Gastrocnemius medialis (tissue), 4 donors: ENCODE measurements at regions not wholly inside any gene's neighbourhood (a gene's known extent, or its start where the extent isn't known, plus 50 kb on each side); places are given as distances from the start of the nearest gene placed in this dataset.

Experiments
- ATAC-seq, 2 donors: fragments of 150-250 bp; one replicate each; pipeline ENCODE4 v1.9.1; 2016
- DNase-seq, 2 donors: peaks; one replicate each; pipeline ENCODE4 v3.0.0-alpha.2; 2019
- H3K27ac ChIP-seq, 4 donors: fragments of 200-600 bp; sonication (generic); 1 replicate in 1 of 4; 2 replicates in 3 of 4; pipeline ENCODE4 v1.5.1; 2016 to 2018; ENCODE audit warnings: mild to moderate bottlenecking in 2 of 4, moderate library complexity in 1 of 4
- H3K27me3 ChIP-seq, 3 donors: fragments of 200-600 bp; sonication (generic) in 2 of 3; 1 replicate in 1 of 3; 2 replicates in 2 of 3; pipeline versions ENCODE4 v1.5.1 to v1.6.0; 2016 to 2019; ENCODE audit warnings: mild to moderate bottlenecking in 1 of 3, moderate library complexity in 1 of 3
- H3K36me3 ChIP-seq, 2 donors: fragments of 200-600 bp; sonication (generic) in 1 of 2; one replicate each; pipeline ENCODE4 v1.5.1; 2017 to 2018
- H3K4me1 ChIP-seq, 2 donors: fragments of 200-600 bp; sonication (generic) in 1 of 2; one replicate each; pipeline ENCODE4 v1.5.1; 2016 to 2017; ENCODE audit warnings: mild to moderate bottlenecking in 2 of 2
- H3K4me3 ChIP-seq, 4 donors: fragments of 200-600 bp; sonication (generic) in 3 of 4; 1 replicate in 1 of 4; 2 replicates in 3 of 4; pipeline ENCODE4 v1.5.1; 2016 to 2019; ENCODE audit warnings: mild to moderate bottlenecking in 2 of 4
- H3K9me3 ChIP-seq, 3 donors: fragments of 200-600 bp; sonication (generic) in 2 of 3; 1 replicate in 1 of 3; 2 replicates in 2 of 3; pipeline ENCODE4 v1.5.1; 2016 to 2019
- CTCF ChIP-seq, 5 experiments: fragments of 450-650 bp in 3 of 5; fragments of 200-600 bp in 2 of 5; sonication (generic) in 2 of 5; IDR thresholded peaks in 4 of 5; conservative IDR thresholded peaks in 1 of 5; 1 replicate in 4 of 5; 2 replicates in 1 of 5; pipeline ENCODE4 v1.5.1; 2016 to 2019; ENCODE audit warnings: antibody characterized with exemption in 5 of 5, mild to moderate bottlenecking in 3 of 5, moderate library complexity in 3 of 5
- POLR2A ChIP-seq, 2 donors: fragments of 450-650 bp; IDR thresholded peaks; one replicate each; pipeline ENCODE4 v1.6.1; 2017; ENCODE audit warnings: antibody characterized with exemption in 2 of 2, mild to moderate bottlenecking in 2 of 2, moderate library complexity in 2 of 2
- in situ Hi-C, 4 donors: fragments of 200-750 bp; cut with MboI; loops; one replicate each; pipeline versions ENCODE4 v1.15.0 to v1.8.0; 2017; ENCODE audit warnings: low sequenced_read_pairs in 4 of 4
- intact Hi-C: fragments of 100-400 bp; cut with DNase I; formaldehyde crosslinking; loops from one replicate; pipeline ENCODE4 v1.15.1; 2023; ENCODE audit warnings: low total_unique reads

GRCh38 chr4:189513421-189513820 is 427.3 kb upstream of the FRG1 start:
- no peak for ATAC-seq
- no peak overlapping the region for H3K27ac ChIP-seq
- no peak overlapping the region for H3K4me3 ChIP-seq
- no peaks in the 10 kb centered on the region for H3K36me3 ChIP-seq
- in situ Hi-C loops (no loop called here), intact Hi-C loops (no loop called here)
- no peaks in the 10 kb centered on the region for H3K27me3 ChIP-seq
- no peak for DNase-seq
- TF ChIP-seq POLR2A (IDR thresholded peaks at IDR 0.05): no peak
- no peak for TF ChIP-seq CTCF (IDR thresholded peaks at IDR 0.05 in 4 of 5, conservative IDR thresholded peaks at IDR 0.05 in 1 of 5)
- no peaks in the 10 kb centered on the region for H3K4me1 ChIP-seq
- no peaks in the 10 kb centered on the region for H3K9me3 ChIP-seq

DNA sequence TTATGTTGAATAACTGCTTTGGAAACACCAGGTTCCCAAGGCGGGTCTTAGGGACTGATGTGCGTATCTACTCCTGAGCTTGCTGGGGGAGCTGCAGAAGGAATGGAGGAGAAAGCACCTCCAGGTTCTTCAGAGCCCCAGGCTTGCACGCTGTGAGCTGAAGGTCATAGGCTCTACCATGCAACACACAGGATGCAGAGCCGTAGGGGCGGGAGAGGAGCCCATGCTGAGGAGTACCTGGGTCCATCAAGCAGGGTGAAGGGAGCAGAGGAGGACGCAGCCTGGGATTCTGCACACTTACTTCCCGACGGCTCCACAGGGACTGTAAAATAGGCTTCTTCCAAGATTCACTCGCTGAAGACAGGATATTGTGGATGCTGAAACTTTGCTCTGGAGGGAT is 426.5 kb upstream of the FRG1 start:
- H3K9me3 ChIP-seq: no peaks in the 10 kb centered on the region
- H3K27ac ChIP-seq: no peak overlapping the region
- DNase-seq (no peak), ATAC-seq (no peak)
- H3K4me1 ChIP-seq: no peaks in the 10 kb centered on the region
- no peaks in the 10 kb centered on the region for H3K27me3 ChIP-seq
- TF ChIP-seq POLR2A (IDR thresholded peaks at IDR 0.05) (no peak), CTCF (IDR thresholded peaks at IDR 0.05 in 4 of 5, conservative IDR thresholded peaks at IDR 0.05 in 1 of 5) (no peak)
- in situ Hi-C loops (no loop called here), intact Hi-C loops (no loop called here)
- no peak overlapping the region for H3K4me3 ChIP-seq
- no peaks in the 10 kb centered on the region for H3K36me3 ChIP-seq

- no peak for DNase-seq
- intact Hi-C loops: no loop called here
- TF ChIP-seq CTCF (IDR thresholded peaks at IDR 0.05 in 4 of 5, conservative IDR thresholded peaks at IDR 0.05 in 1 of 5): no peak
- no peak for TF ChIP-seq POLR2A (IDR thresholded peaks at IDR 0.05)
- no peaks in the 10 kb centered on the region for H3K27me3 ChIP-seq
- in situ Hi-C loops: no loop called here
- no peaks in the 10 kb centered on the region for H3K36me3 ChIP-seq
- no peak overlapping the region for H3K4me3 ChIP-seq
- no peak overlapping the region for H3K27ac ChIP-seq
- H3K4me1 ChIP-seq: no peaks in the 10 kb centered on the region
- no peak for ATAC-seq
- no peaks in the 10 kb centered on the region for H3K9me3 ChIP-seq
Measured at GRCh38 chr4:189516902-189517301, 423.8 kb upstream of the FRG1 start.

- in situ Hi-C loops: no loop called here
- intact Hi-C loops: no loop called here
- Histone ChIP-seq H3K36me3 (no peaks in the 10 kb centered on the region), H3K9me3 (no peaks in the 10 kb centered on the region), H3K4me1 (no peaks in the 10 kb centered on the region), H3K27me3 (no peaks in the 10 kb centered on the region), H3K27ac (no peak overlapping the region), H3K4me3 (no peak overlapping the region)
- no peak for ATAC-seq
- TF ChIP-seq POLR2A (IDR thresholded peaks at IDR 0.05) (no peak), CTCF (IDR thresholded peaks at IDR 0.05 in 4 of 5, conservative IDR thresholded peaks at IDR 0.05 in 1 of 5) (no peak)
- DNase-seq: no peak
Measured at GRCh38 chr4:189519186-189519585, 421.5 kb upstream of the FRG1 start.

DNA sequence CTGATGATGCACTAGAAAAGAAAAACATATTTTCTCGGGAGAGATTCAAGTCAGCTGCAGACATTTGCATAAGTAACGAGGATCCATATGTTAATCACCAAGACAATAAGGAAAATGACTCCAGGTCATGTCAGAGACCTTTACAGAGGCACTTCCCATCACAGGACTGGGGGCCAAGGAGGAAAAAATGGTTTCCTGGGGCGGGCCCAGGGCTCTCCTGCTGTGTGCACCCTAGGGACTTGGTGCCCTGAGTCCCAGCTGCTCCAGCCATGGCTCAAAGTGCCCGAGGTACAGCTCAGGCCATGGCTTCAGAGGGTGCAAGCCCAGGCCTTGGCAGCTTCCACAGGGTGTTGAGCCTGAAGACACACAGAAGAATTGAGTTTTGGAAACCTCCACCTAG is 415.4 kb upstream of the FRG1 start:
- Histone ChIP-seq H3K4me3 (no peak overlapping the region), H3K27ac (no peak overlapping the region), H3K4me1 (no peaks in the 10 kb centered on the region), H3K36me3 (no peaks in the 10 kb centered on the region), H3K9me3 (no peaks in the 10 kb centered on the region), H3K27me3 (no peaks in the 10 kb centered on the region)
- DNase-seq (no peak), ATAC-seq (no peak)
- in situ Hi-C loops: no loop called here
- intact Hi-C loops: no loop called here
- no peak for TF ChIP-seq CTCF (IDR thresholded peaks at IDR 0.05 in 4 of 5, conservative IDR thresholded peaks at IDR 0.05 in 1 of 5)
- no peak for TF ChIP-seq POLR2A (IDR thresholded peaks at IDR 0.05)
